OCI-LY1 (cell line): ENCODE measurements at regions not wholly inside any gene's neighbourhood (a gene's known extent, or its start where the extent isn't known, plus 50 kb on each side); places are given as distances from the start of the nearest gene placed in this dataset.

Experiments
- H2AFZ ChIP-seq: fragments of 200-600 bp; sonication (generic), shearing (Covaris generic); 2 replicates; pipeline ENCODE4 v1.6.0; 2014; ENCODE audit warnings: antibody characterized with exemption, mild to moderate bottlenecking, low read length
- H3F3A ChIP-seq: fragments of 200-600 bp; sonication (generic), shearing (Covaris generic); 2 replicates; pipeline ENCODE4 v1.6.0; 2014; ENCODE audit warnings: mild to moderate bottlenecking, antibody characterized with exemption, low read length, moderate library complexity; ENCODE audit not compliant: insufficient read depth
- H3K27ac ChIP-seq: fragments of 200-600 bp; sonication (generic); 2 replicates; pipeline ENCODE4 v1.5.1; 2014; ENCODE audit warnings: low read length, mixed run types, mild to moderate bottlenecking, low read depth; ENCODE audit not compliant: poor library complexity, severe bottlenecking
- H3K27me3 ChIP-seq: fragments of 200-600 bp; sonication (generic); 2 replicates; pipeline ENCODE4 v1.6.0; 2014; ENCODE audit warnings: antibody characterized with exemption, mild to moderate bottlenecking, low read length, moderate library complexity; ENCODE audit not compliant: insufficient read depth
- H3K36me3 ChIP-seq: fragments of 200-600 bp; sonication (generic); 2 replicates; pipeline ENCODE4 v1.6.1; 2014; ENCODE audit warnings: mild to moderate bottlenecking, antibody characterized with exemption, low read length, moderate library complexity, mixed read lengths; ENCODE audit not compliant: insufficient read depth
- H3K4me1 ChIP-seq: fragments of 200-600 bp; sonication (generic); 2 replicates; pipeline ENCODE4 v1.5.1; 2014; ENCODE audit warnings: mild to moderate bottlenecking, low read length, moderate library complexity; ENCODE audit not compliant: insufficient read depth, severe bottlenecking
- H3K4me2 ChIP-seq: fragments of 200-600 bp; sonication (generic), shearing (Covaris generic); 2 replicates; pipeline ENCODE4 v1.6.1; 2014; ENCODE audit warnings: low read length
- H3K4me3 ChIP-seq: fragments of 200-600 bp; sonication (generic); 2 replicates; pipeline ENCODE4 v1.5.1; 2014; ENCODE audit warnings: low read length, low read depth, mild to moderate bottlenecking, mixed read lengths; ENCODE audit not compliant: poor library complexity, severe bottlenecking
- H3K79me2 ChIP-seq: fragments of 200-600 bp; shearing (Covaris generic); 2 replicates; pipeline ENCODE4 v1.6.1; 2016; ENCODE audit warnings: mixed run types, low read length, mixed read lengths; ENCODE audit not compliant: insufficient read depth
- H3K9ac ChIP-seq: fragments of 200-600 bp; sonication (generic), shearing (Covaris generic); 2 replicates; pipeline ENCODE4 v1.6.1; 2014; ENCODE audit warnings: mild to moderate bottlenecking, low read length, mixed read lengths
- H3K9me2 ChIP-seq: fragments of 200-600 bp; sonication (generic), shearing (Covaris generic); 2 replicates; pipeline ENCODE4 v1.6.1; 2014; ENCODE audit warnings: low read depth, mild to moderate bottlenecking, low read length, mixed read lengths
- H3K9me3 ChIP-seq: fragments of 200-600 bp; shearing (Covaris generic); 2 replicates; pipeline ENCODE4 v1.6.1; 2014; ENCODE audit warnings: low read length, mixed read lengths
- H4K20me1 ChIP-seq: fragments of 200-600 bp; sonication (generic), shearing (Covaris generic); 2 replicates; pipeline ENCODE4 v1.6.0; 2016; ENCODE audit warnings: mild to moderate bottlenecking, low read length; ENCODE audit not compliant: insufficient read depth
- CTCF ChIP-seq: fragments of 200-600 bp; sonication (generic), shearing (Covaris generic); IDR thresholded peaks from 2 replicates; pipeline ENCODE4 v1.5.1; 2017; ENCODE audit warnings: mild to moderate bottlenecking, antibody characterized with exemption, low read length, moderate library complexity, mixed read lengths
- EZH2 ChIP-seq: fragments of 200-600 bp; sonication (generic), shearing (Covaris generic); IDR thresholded peaks from 2 replicates; pipeline ENCODE4 v1.8.0; 2017; ENCODE audit warnings: borderline replicate concordance, mixed run types, mild to moderate bottlenecking, antibody characterized with exemption, low read length, moderate library complexity, mixed read lengths

- no peaks in the 10 kb centered on the region for H3K79me2 ChIP-seq
- H3K36me3 ChIP-seq = no peaks in the 10 kb centered on the region
- H3K4me1 ChIP-seq = no peaks in the 10 kb centered on the region
- H3K4me3 ChIP-seq = no peak overlapping the region
- H3F3A ChIP-seq = no peaks in the 10 kb centered on the region
- no peak overlapping the region for H3K27ac ChIP-seq
- H3K9me2 ChIP-seq = no peaks in the 10 kb centered on the region
- H3K9me3 ChIP-seq = no peaks in the 10 kb centered on the region
- no peak for TF ChIP-seq CTCF
- TF ChIP-seq EZH2 = no peak
- no peaks in the 10 kb centered on the region for H3K27me3 ChIP-seq
- H4K20me1 ChIP-seq = no peaks in the 10 kb centered on the region
- no peak overlapping the region for H3K9ac ChIP-seq
- no peak overlapping the region for H2AFZ ChIP-seq
- H3K4me2 ChIP-seq = no peak overlapping the region
Observed at GRCh38 chr14:101216366-101217079, 313.0 kb upstream of the RTL1 start.

- no peak for TF ChIP-seq EZH2
- no peak for TF ChIP-seq CTCF
- H3F3A ChIP-seq = no peaks in the 10 kb centered on the region
- no peak overlapping the region for H3K9ac ChIP-seq
- no peak overlapping the region for H2AFZ ChIP-seq
- H3K4me2 ChIP-seq = no peak overlapping the region
- H3K79me2 ChIP-seq = no peaks in the 10 kb centered on the region
- H3K9me2 ChIP-seq = no peaks in the 10 kb centered on the region
- H3K9me3 ChIP-seq = no peaks in the 10 kb centered on the region
- H3K27me3 ChIP-seq = no peaks in the 10 kb centered on the region
- H3K4me3 ChIP-seq = no peak overlapping the region
- H3K4me1 ChIP-seq = no peaks in the 10 kb centered on the region
- H3K27ac ChIP-seq = no peak overlapping the region
- H3K36me3 ChIP-seq = no peaks in the 10 kb centered on the region
- no peaks in the 10 kb centered on the region for H4K20me1 ChIP-seq
Observed at GRCh38 chr14:101217080-101217463, 313.6 kb upstream of the RTL1 start.

- Histone ChIP-seq H3K9me3 (no peaks in the 10 kb centered on the region), H3K79me2 (no peaks in the 10 kb centered on the region), H3K9me2 (no peaks in the 10 kb centered on the region), H3K27ac (no peak overlapping the region), H3K4me2 (no peak overlapping the region), H3K36me3 (no peaks in the 10 kb centered on the region), H3K4me1 (no peaks in the 10 kb centered on the region), H2AFZ (no peak overlapping the region), H3K4me3 (no peak overlapping the region), H4K20me1 (no peaks in the 10 kb centered on the region), H3K27me3 (no peaks in the 10 kb centered on the region), H3K9ac (no peak overlapping the region), H3F3A (no peaks in the 10 kb centered on the region)
- TF ChIP-seq EZH2 (no peak), CTCF (no peak)
Observed at GRCh38 chr14:101217616-101218371, 314.3 kb upstream of the RTL1 start.
